ENCODE measurements at regions not wholly inside any gene's neighbourhood (a gene's known extent, or its start where the extent isn't known, plus 50 kb on each side); places are given as distances from the start of the nearest gene placed in this dataset.

DNA sequence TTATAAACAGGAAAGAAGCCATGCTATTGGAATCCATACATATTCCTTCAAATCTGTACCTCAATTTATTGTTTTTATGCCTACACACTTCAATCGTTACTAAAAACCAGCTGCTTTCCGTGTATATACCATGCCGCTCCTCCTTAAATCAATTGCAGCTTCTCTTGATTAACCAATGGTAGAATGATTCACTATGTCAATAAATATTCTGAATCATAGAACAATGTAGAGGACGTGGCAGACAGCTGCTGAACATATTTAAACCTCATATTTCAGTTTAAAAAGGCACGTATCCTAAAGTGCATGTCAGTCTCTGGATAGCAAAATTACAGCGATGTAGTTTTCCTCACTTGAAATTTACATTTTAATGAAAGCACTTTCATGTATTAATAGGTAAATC lies 100.4 kb downstream of the MRPL39 start:
- no peaks in the 10 kb centered on the region for H3K27me3 ChIP-seq (ENCODE audit: insufficient read depth, low read length, poor library complexity, severe bottlenecking)
- H3F3A ChIP-seq (ENCODE audit: low read depth), result no peaks in the 10 kb centered on the region
- H3K4me3 ChIP-seq (ENCODE audit: low read length, poor library complexity, severe bottlenecking), result no peak overlapping the region
- no peak overlapping the region for H3K4me2 ChIP-seq (ENCODE audit: low read depth, low read length, poor library complexity, severe bottlenecking)
- H3K9ac ChIP-seq (ENCODE audit: low read depth, low read length, poor library complexity, severe bottlenecking), result no peak overlapping the region
- no peak for TF ChIP-seq EZH2phosphoT487 (IDR thresholded peaks at IDR 0.05; ENCODE audit: borderline replicate concordance)
- TF ChIP-seq, protein P1, sequence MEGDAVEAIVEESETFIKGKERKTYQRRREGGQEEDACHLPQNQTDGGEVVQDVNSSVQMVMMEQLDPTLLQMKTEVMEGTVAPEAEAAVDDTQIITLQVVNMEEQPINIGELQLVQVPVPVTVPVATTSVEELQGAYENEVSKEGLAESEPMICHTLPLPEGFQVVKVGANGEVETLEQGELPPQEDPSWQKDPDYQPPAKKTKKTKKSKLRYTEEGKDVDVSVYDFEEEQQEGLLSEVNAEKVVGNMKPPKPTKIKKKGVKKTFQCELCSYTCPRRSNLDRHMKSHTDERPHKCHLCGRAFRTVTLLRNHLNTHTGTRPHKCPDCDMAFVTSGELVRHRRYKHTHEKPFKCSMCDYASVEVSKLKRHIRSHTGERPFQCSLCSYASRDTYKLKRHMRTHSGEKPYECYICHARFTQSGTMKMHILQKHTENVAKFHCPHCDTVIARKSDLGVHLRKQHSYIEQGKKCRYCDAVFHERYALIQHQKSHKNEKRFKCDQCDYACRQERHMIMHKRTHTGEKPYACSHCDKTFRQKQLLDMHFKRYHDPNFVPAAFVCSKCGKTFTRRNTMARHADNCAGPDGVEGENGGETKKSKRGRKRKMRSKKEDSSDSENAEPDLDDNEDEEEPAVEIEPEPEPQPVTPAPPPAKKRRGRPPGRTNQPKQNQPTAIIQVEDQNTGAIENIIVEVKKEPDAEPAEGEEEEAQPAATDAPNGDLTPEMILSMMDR (conservative IDR thresholded peaks at IDR 0.05; ENCODE audit: low read length), result no peak
- no peaks in the 10 kb centered on the region for H3K4me1 ChIP-seq (ENCODE audit: insufficient read depth, low read length, poor library complexity, severe bottlenecking)
- no peaks in the 10 kb centered on the region for H3K9me3 ChIP-seq (ENCODE audit: insufficient read depth, low read depth, low read length)
- H2AFZ ChIP-seq (ENCODE audit: low read length), result no peak overlapping the region
- H4K20me1 ChIP-seq (ENCODE audit: insufficient read depth, low read length, poor library complexity, severe bottlenecking), result no peaks in the 10 kb centered on the region
- no peaks in the 10 kb centered on the region for H3K36me3 ChIP-seq (ENCODE audit: insufficient read depth, low read length)
- no peaks in the 10 kb centered on the region for H3K79me2 ChIP-seq (ENCODE audit: insufficient read depth, low read length)
- no peaks in the 10 kb centered on the region for H3K9me2 ChIP-seq (replicated peaks; ENCODE audit: low read depth, low read length)

DNA sequence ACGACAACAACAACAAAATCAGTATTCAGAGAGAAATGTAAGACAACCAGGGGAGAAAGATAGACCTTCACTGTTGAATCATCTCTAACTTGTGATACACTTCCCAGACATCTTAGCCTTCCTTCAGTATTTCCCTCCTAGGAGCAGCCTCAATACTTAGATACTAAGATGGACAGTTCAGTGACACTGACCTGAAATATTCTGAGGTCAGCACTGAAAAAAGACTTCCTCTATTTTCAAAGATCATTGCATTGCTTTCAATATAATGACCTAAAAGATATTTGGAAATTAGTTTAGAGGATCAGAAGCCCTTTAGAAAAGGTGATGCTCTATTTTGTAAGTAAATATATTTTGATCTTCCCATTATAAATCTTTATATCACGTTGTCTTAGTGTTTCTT lies 101.0 kb downstream of the MRPL39 start:
- no peak overlapping the region for H3K4me2 ChIP-seq (ENCODE audit: low read depth, low read length, poor library complexity, severe bottlenecking)

DNA sequence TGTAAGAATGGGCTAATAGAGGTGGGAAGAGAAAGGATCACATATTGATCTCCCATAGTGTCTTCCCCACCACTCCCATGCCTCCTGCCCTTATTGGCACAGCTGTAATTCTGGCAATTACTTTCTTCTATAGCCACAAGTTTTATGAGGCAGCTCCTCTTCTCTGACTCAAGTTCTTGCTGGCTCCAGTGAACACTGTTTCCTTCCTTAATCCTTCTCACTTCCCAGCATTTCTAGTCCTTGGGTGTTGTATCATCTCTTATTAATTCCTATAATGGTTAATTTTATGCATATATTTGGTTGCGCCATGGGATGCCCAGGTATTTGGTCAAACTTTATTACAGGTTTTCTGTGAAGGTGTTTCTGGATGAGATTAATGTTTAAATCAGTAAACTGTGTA lies 103.3 kb downstream of the MRPL39 start:
- H3K9ac ChIP-seq (ENCODE audit: low read depth, low read length, poor library complexity, severe bottlenecking), result no peak overlapping the region
- no peak overlapping the region for H3K4me3 ChIP-seq (ENCODE audit: low read length, poor library complexity, severe bottlenecking)
- H3K4me2 ChIP-seq (ENCODE audit: low read depth, low read length, poor library complexity, severe bottlenecking), result no peak overlapping the region
- no peaks in the 10 kb centered on the region for H3K4me1 ChIP-seq (ENCODE audit: insufficient read depth, low read length, poor library complexity, severe bottlenecking)
- H3K9me2 ChIP-seq (replicated peaks; ENCODE audit: low read depth, low read length), result no peaks in the 10 kb centered on the region
- no peaks in the 10 kb centered on the region for H3K27me3 ChIP-seq (ENCODE audit: insufficient read depth, low read length, poor library complexity, severe bottlenecking)
- no peaks in the 10 kb centered on the region for H3K36me3 ChIP-seq (ENCODE audit: insufficient read depth, low read length)
- no peaks in the 10 kb centered on the region for H3K9me3 ChIP-seq (ENCODE audit: insufficient read depth, low read depth, low read length)
- no peak for TF ChIP-seq EZH2phosphoT487 (IDR thresholded peaks at IDR 0.05; ENCODE audit: borderline replicate concordance)
- TF ChIP-seq, protein P1 (conservative IDR thresholded peaks at IDR 0.05; ENCODE audit: low read length), result no peak
- H3F3A ChIP-seq (ENCODE audit: low read depth), result no peaks in the 10 kb centered on the region
- H3K79me2 ChIP-seq (ENCODE audit: insufficient read depth, low read length), result no peaks in the 10 kb centered on the region
- no peaks in the 10 kb centered on the region for H4K20me1 ChIP-seq (ENCODE audit: insufficient read depth, low read length, poor library complexity, severe bottlenecking)
- H2AFZ ChIP-seq (ENCODE audit: low read length), result no peak overlapping the region

More for the DNA sequence above, 101.0 kb downstream of the MRPL39 start:
- TF ChIP-seq, protein P1 (conservative IDR thresholded peaks at IDR 0.05; ENCODE audit: low read length), result no peak
- no peak for TF ChIP-seq EZH2phosphoT487 (IDR thresholded peaks at IDR 0.05; ENCODE audit: borderline replicate concordance)
- no peak overlapping the region for H3K9ac ChIP-seq (ENCODE audit: low read depth, low read length, poor library complexity, severe bottlenecking)
- H4K20me1 ChIP-seq (ENCODE audit: insufficient read depth, low read length, poor library complexity, severe bottlenecking), result no peaks in the 10 kb centered on the region
- H3K4me3 ChIP-seq (ENCODE audit: low read length, poor library complexity, severe bottlenecking), result no peak overlapping the region
- H3F3A ChIP-seq (ENCODE audit: low read depth), result no peaks in the 10 kb centered on the region
- H3K79me2 ChIP-seq (ENCODE audit: insufficient read depth, low read length), result no peaks in the 10 kb centered on the region
- no peaks in the 10 kb centered on the region for H3K4me1 ChIP-seq (ENCODE audit: insufficient read depth, low read length, poor library complexity, severe bottlenecking)
- no peaks in the 10 kb centered on the region for H3K36me3 ChIP-seq (ENCODE audit: insufficient read depth, low read length)
- H2AFZ ChIP-seq (ENCODE audit: low read length), result no peak overlapping the region
- no peaks in the 10 kb centered on the region for H3K27me3 ChIP-seq (ENCODE audit: insufficient read depth, low read length, poor library complexity, severe bottlenecking)
- H3K9me3 ChIP-seq (ENCODE audit: insufficient read depth, low read depth, low read length), result no peaks in the 10 kb centered on the region
- no peaks in the 10 kb centered on the region for H3K9me2 ChIP-seq (replicated peaks; ENCODE audit: low read depth, low read length)

All from Loucy (cell line).